HEK293 (cell line): ENCODE measurements at regions not wholly inside any gene's neighbourhood (a gene's known extent, or its start where the extent isn't known, plus 50 kb on each side); places are given as distances from the start of the nearest gene placed in this dataset.

ENCODE experiments used
- SALL2 ChIP-seq: fragments of 450-650 bp; formaldehyde crosslinking; IDR thresholded peaks from 2 replicates; pipeline ENCODE4 v1.5.0; 2017; ENCODE audit warnings: missing biosample characterization, mild to moderate bottlenecking, missing genetic modification characterization, borderline replicate concordance
- ZNF707 ChIP-seq: fragments of 450-650 bp; formaldehyde crosslinking; IDR thresholded peaks from 2 replicates; pipeline ENCODE4 v1.5.1; 2016; ENCODE audit warnings: missing biosample characterization, missing genetic modification characterization
- TF ChIP-seq, protein P1 (sequence below): fragments of 450-650 bp; formaldehyde crosslinking; IDR thresholded peaks from 2 replicates; pipeline ENCODE4 v1.5.1; 2016; ENCODE audit warnings: missing biosample characterization, missing genetic modification characterization
- TF ChIP-seq, protein P2 (sequence below): fragments of 450-650 bp; formaldehyde crosslinking; IDR thresholded peaks from 2 replicates; pipeline ENCODE4 v1.5.1; 2016; ENCODE audit warnings: missing biosample characterization, missing genetic modification characterization

DNA sequence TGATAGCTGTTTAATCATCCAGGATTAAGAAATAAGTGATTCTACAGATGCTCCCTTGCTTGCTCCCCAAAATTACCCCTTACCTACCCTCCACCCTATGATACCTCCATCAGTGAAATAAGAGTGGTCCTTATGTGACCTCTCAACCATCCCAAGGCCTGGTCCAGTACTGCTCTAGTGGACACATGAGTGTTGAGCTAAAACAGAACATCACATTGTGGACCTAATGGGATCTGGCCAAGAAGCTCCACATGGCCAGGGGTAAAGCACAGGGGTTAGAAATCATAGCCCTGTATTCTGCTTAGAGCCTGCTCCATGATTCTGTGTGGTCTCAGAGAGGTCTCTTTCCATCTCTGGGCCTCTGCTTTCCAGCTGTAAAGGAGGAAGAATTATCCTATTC is 355.6 kb downstream of the TNS1 start:
- TF ChIP-seq, protein P1, sequence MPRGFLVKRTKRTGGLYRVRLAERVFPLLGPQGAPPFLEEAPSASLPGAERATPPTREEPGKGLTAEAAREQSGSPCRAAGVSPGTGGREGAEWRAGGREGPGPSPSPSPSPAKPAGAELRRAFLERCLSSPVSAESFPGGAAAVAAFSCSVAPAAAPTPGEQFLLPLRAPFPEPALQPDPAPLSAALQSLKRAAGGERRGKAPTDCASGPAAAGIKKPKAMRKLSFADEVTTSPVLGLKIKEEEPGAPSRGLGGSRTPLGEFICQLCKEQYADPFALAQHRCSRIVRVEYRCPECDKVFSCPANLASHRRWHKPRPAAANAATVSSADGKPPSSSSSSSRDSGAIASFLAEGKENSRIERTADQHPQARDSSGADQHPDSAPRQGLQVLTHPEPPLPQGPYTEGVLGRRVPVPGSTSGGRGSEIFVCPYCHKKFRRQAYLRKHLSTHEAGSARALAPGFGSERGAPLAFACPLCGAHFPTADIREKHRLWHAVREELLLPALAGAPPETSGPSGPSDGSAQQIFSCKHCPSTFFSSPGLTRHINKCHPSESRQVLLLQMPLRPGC (tag by site-specific recombination) = no peak
- TF ChIP-seq ZNF707 (tag by site-specific recombination) (no peak), SALL2 (tag by site-specific recombination) (no peak)
- TF ChIP-seq, protein P2, sequence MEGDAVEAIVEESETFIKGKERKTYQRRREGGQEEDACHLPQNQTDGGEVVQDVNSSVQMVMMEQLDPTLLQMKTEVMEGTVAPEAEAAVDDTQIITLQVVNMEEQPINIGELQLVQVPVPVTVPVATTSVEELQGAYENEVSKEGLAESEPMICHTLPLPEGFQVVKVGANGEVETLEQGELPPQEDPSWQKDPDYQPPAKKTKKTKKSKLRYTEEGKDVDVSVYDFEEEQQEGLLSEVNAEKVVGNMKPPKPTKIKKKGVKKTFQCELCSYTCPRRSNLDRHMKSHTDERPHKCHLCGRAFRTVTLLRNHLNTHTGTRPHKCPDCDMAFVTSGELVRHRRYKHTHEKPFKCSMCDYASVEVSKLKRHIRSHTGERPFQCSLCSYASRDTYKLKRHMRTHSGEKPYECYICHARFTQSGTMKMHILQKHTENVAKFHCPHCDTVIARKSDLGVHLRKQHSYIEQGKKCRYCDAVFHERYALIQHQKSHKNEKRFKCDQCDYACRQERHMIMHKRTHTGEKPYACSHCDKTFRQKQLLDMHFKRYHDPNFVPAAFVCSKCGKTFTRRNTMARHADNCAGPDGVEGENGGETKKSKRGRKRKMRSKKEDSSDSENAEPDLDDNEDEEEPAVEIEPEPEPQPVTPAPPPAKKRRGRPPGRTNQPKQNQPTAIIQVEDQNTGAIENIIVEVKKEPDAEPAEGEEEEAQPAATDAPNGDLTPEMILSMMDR = no peak
